Limb (tissue), 2 donors: ENCODE measurements at regions not wholly inside any gene's neighbourhood (a gene's known extent, or its start where the extent isn't known, plus 50 kb on each side); places are given as distances from the start of the nearest gene placed in this dataset.

ENCODE experiments used
- DNase-seq, 2 donors: peaks; one replicate each; pipeline ENCODE4 v3.0.0-alpha.2; 2016; ENCODE audit errors: extremely low spot score in 2 of 2

- peak in 1 of 2 donors; percentile 5 for DNase-seq
Observed at GRCh38 chr6:169856442-169857342, 105.3 kb downstream of the ERMARD start.

GRCh38 chr6:169854813-169855212 is 103.4 kb downstream of the ERMARD start:
- DNase-seq: no peak

GRCh38 chr6:169854083-169854725 is 102.8 kb downstream of the ERMARD start:
- DNase-seq: peak in 1 of 2 donors; percentile 6

- DNase-seq: peak in 1 of 2 donors; percentile 23
Observed at GRCh38 chr6:169853196-169854082, 102.0 kb downstream of the ERMARD start.

- DNase-seq: peak in 1 of 2 donors; percentile 16
Observed at GRCh38 chr6:169852504-169853195, 101.2 kb downstream of the ERMARD start.

- peak in 1 of 2 donors; percentile 29 for DNase-seq
Observed at GRCh38 chr6:169851641-169852503, 100.5 kb downstream of the ERMARD start.

- DNase-seq: peak in 1 of 2 donors; percentile 16
Observed at GRCh38 chr6:169850746-169851145, 99.3 kb downstream of the ERMARD start.

- no peak for DNase-seq
Observed at GRCh38 chr6:169850154-169850553, 98.7 kb downstream of the ERMARD start.

GRCh38 chr6:169849396-169849795 is 98.0 kb downstream of the ERMARD start:
- peak in 1 of 2 donors; percentile 18 for DNase-seq

GRCh38 chr6:169848946-169849345 is 97.5 kb downstream of the ERMARD start:
- DNase-seq: peak in 1 of 2 donors; percentile 15

- DNase-seq: peak in 1 of 2 donors; percentile 7
Observed at GRCh38 chr6:169847901-169848311, 96.5 kb downstream of the ERMARD start.

GRCh38 chr6:169847141-169847674 is 95.8 kb downstream of the ERMARD start:
- peak in 1 of 2 donors; percentile 0 for DNase-seq

GRCh38 chr6:169846286-169847056 is 95.0 kb downstream of the ERMARD start:
- no peak for DNase-seq

- DNase-seq: peak in 1 of 2 donors; percentile 23
Observed at GRCh38 chr6:169845426-169846285, 94.2 kb downstream of the ERMARD start.

- peak in 1 of 2 donors; percentile 32 for DNase-seq
Observed at GRCh38 chr6:169844946-169845345, 93.5 kb downstream of the ERMARD start.

GRCh38 chr6:169843991-169844390 is 92.6 kb downstream of the ERMARD start:
- DNase-seq: no peak

- DNase-seq: peak in 1 of 2 donors; percentile 6
Observed at GRCh38 chr6:169843110-169843509, 91.7 kb downstream of the ERMARD start.
